OCI-LY3 (cell line): ENCODE measurements at regions not wholly inside any gene's neighbourhood (a gene's known extent, or its start where the extent isn't known, plus 50 kb on each side); places are given as distances from the start of the nearest gene placed in this dataset.

Source experiments
- H2AFZ ChIP-seq: fragments of 200-600, 300-600 bp; shearing (Covaris generic); 2 replicates; pipeline ENCODE4 v1.6.0; 2014; ENCODE audit warnings: antibody characterized with exemption, low read depth, low read length
- H3K27ac ChIP-seq: fragments of 200-600, 300-600 bp; sonication (generic); 2 replicates; pipeline ENCODE4 v1.5.1; 2014; ENCODE audit warnings: mild to moderate bottlenecking, low read length, moderate library complexity, mixed read lengths
- H3K27me3 ChIP-seq: fragments of 200-600, 300-600 bp; sonication (generic); 2 replicates; pipeline ENCODE4 v1.6.1; 2014; ENCODE audit warnings: low read depth, low read length, mixed read lengths
- H3K36me3 ChIP-seq: fragments of 200-600, 300-600 bp; sonication (generic); replicated peaks from 2 replicates; pipeline ENCODE3; 2014; ENCODE audit warnings: low read depth, low read length, mixed read lengths
- H3K4me1 ChIP-seq: fragments of 300-600, 200-600 bp; sonication (generic); 2 replicates; pipeline ENCODE4 v1.6.1; 2014; ENCODE audit warnings: low read length, mixed read lengths
- H3K4me2 ChIP-seq: fragments of 200-600, 300-600 bp; sonication (generic); 2 replicates; pipeline ENCODE4 v1.6.1; 2014; ENCODE audit warnings: low read length, mixed read lengths
- H3K4me3 ChIP-seq: fragments of 300-600, 200-600 bp; sonication (generic); 2 replicates; pipeline ENCODE4 v1.5.1; 2014; ENCODE audit warnings: antibody characterized with exemption, mild to moderate bottlenecking, low read length, moderate library complexity
- H3K79me2 ChIP-seq: fragments of 300-600, 200-600 bp; shearing (Covaris generic); 2 replicates; pipeline ENCODE4 v1.6.1; 2014; ENCODE audit warnings: mild to moderate bottlenecking, low read length, mixed read lengths
- H3K9ac ChIP-seq: fragments of 300-600, 200-600 bp; shearing (Covaris generic); 2 replicates; pipeline ENCODE4 v1.6.0; 2014; ENCODE audit warnings: mild to moderate bottlenecking, low read length, moderate library complexity
- H3K9me3 ChIP-seq: fragments of 200-600, 300-600 bp; shearing (Covaris generic); 2 replicates; pipeline ENCODE4 v1.6.1; 2014; ENCODE audit warnings: low read length, mixed read lengths; ENCODE audit not compliant: insufficient read depth
- H4K20me1 ChIP-seq: fragments of 200-600, 300-600 bp; sonication (generic); 2 replicates; pipeline ENCODE4 v1.6.1; 2016; ENCODE audit warnings: low read length, mixed read lengths; ENCODE audit not compliant: insufficient read depth
- EZH2phosphoT487 ChIP-seq: fragments of 200-600 bp; shearing (Covaris generic); IDR thresholded peaks from 2 replicates; pipeline ENCODE4 v1.6.1; 2018; ENCODE audit warnings: antibody characterized with exemption, mixed run types, low read depth
- TF ChIP-seq, protein P1 (sequence below): fragments of 200-600, 300-600 bp; sonication (generic); IDR thresholded peaks from 2 replicates; pipeline ENCODE4 v1.5.1; 2014; ENCODE audit warnings: antibody characterized with exemption, low read length, low read depth

DNA sequence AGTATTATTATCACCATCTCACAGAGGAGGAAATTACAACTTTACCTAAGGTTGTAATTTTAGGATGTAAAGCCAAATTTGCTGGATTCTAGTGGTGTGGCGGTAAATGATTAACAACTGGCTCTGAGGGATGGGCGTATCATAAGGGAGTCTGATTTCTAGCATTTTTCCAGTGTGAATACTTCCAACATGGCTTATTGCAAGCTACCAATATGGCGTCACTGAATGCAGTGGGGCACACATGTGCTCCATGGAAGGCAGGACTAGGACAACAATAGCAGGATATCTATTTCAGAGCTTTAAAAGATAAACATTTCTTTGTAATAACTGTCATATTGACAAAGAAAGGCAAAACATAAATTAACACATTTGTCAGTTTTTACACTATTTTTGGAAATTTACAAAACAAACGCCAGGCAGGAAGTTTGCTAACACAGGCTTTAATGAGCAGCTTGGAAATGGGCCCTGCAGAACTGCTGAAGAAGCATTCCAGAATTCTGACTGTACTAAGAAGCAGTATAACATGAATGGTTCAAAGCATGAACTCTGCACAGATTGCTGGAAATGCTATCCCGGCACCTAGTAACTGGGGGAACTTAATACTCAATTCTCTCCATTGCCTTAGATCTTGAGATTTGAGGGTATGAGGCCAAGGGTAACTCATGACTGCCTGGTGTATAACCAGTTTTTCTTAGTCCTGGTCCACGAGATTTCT is 439.3 kb upstream of the MAP2 start:
- Histone ChIP-seq H3K4me2 (no peak overlapping the region), H3K9ac (no peak overlapping the region), H3K36me3 (no peaks in the 10 kb centered on the region), H4K20me1 (no peaks in the 10 kb centered on the region), H3K4me1 (no peaks in the 10 kb centered on the region), H3K4me3 (no peak overlapping the region), H2AFZ (no peak overlapping the region), H3K27ac (no peak overlapping the region), H3K27me3 (no peaks in the 10 kb centered on the region), H3K9me3 (no peaks in the 10 kb centered on the region), H3K79me2 (no peaks in the 10 kb centered on the region)
- no peak for TF ChIP-seq EZH2phosphoT487
- TF ChIP-seq, protein P1, sequence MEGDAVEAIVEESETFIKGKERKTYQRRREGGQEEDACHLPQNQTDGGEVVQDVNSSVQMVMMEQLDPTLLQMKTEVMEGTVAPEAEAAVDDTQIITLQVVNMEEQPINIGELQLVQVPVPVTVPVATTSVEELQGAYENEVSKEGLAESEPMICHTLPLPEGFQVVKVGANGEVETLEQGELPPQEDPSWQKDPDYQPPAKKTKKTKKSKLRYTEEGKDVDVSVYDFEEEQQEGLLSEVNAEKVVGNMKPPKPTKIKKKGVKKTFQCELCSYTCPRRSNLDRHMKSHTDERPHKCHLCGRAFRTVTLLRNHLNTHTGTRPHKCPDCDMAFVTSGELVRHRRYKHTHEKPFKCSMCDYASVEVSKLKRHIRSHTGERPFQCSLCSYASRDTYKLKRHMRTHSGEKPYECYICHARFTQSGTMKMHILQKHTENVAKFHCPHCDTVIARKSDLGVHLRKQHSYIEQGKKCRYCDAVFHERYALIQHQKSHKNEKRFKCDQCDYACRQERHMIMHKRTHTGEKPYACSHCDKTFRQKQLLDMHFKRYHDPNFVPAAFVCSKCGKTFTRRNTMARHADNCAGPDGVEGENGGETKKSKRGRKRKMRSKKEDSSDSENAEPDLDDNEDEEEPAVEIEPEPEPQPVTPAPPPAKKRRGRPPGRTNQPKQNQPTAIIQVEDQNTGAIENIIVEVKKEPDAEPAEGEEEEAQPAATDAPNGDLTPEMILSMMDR = no peak

DNA sequence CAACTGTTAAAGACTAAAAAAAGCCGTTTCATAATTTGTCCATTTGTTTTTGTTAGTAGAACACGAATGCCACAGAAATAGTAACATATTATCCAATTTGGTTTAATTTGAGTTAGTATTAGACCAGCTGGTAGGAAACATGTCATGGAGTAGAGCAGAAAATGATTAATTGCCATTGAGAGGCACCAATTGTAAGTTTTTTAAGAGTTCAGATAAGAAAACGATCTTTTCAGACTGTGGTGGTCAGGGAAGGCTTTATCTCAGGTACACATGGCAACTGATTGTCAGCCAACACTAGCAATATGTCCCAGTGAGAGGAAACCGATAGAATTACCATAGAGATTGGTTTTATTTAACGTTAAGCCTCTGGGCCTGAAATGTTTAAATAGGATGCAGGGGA is 438.2 kb upstream of the MAP2 start:
- H4K20me1 ChIP-seq = no peaks in the 10 kb centered on the region
- no peak overlapping the region for H2AFZ ChIP-seq
- H3K27me3 ChIP-seq = no peaks in the 10 kb centered on the region
- H3K79me2 ChIP-seq = no peaks in the 10 kb centered on the region
- no peak for TF ChIP-seq EZH2phosphoT487
- TF ChIP-seq, protein P1 = no peak
- H3K9ac ChIP-seq = no peak overlapping the region
- H3K4me1 ChIP-seq = no peaks in the 10 kb centered on the region
- no peak overlapping the region for H3K27ac ChIP-seq
- no peak overlapping the region for H3K4me3 ChIP-seq
- H3K36me3 ChIP-seq = no peaks in the 10 kb centered on the region
- H3K9me3 ChIP-seq = no peaks in the 10 kb centered on the region
- no peak overlapping the region for H3K4me2 ChIP-seq

DNA sequence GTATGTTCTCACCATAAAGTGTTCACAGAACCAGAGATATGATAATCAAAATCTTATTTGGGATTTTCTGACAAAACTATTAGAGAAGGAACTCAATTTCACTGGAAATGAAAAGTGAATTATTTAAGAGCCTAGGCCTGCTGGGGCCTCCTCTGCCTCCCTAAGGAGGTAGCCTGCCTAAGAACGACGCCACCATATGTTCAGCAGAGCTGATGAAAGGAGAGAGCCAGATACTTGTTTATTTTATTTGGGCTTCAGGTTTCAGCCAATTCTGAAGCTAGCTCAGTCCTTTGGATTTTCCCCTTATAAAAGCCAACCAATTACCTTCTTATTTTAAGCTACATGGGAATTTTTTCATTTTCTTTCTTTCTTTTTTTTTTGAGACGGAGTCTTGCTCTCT is 433.1 kb upstream of the MAP2 start:
- Histone ChIP-seq H3K36me3 (no peaks in the 10 kb centered on the region), H3K4me2 (no peak overlapping the region), H3K27me3 (no peaks in the 10 kb centered on the region), H3K4me1 (no peaks in the 10 kb centered on the region), H4K20me1 (no peaks in the 10 kb centered on the region), H3K9me3 (no peaks in the 10 kb centered on the region), H3K27ac (no peak overlapping the region), H3K4me3 (no peak overlapping the region), H3K79me2 (no peaks in the 10 kb centered on the region), H3K9ac (no peak overlapping the region), H2AFZ (no peak overlapping the region)
- no peak for TF ChIP-seq EZH2phosphoT487
- TF ChIP-seq, protein P1 = no peak

DNA sequence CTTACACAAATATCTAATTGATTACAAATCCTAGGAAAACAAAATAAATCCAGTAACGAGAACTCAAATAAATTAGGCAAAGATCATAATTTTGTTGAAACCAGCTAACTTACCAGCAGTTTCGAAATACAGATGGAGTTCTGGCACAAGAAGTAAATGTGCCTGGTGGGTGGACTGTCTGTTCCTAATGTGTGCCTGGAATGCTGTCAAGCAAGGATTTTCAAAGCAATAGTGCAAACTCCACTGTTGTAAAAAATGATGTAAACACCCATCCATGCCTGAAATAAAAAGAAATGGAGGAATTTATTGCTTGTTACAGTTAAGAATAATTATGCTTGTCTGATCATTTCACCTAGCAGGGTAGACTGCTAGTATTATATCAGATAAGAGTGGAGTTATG is 423.9 kb upstream of the MAP2 start:
- Histone ChIP-seq H3K9ac (no peak overlapping the region), H3K9me3 (no peaks in the 10 kb centered on the region), H3K27ac (no peak overlapping the region), H2AFZ (no peak overlapping the region), H3K4me3 (no peak overlapping the region), H4K20me1 (no peaks in the 10 kb centered on the region), H3K27me3 (no peaks in the 10 kb centered on the region), H3K4me1 (no peaks in the 10 kb centered on the region), H3K36me3 (no peaks in the 10 kb centered on the region), H3K79me2 (no peaks in the 10 kb centered on the region), H3K4me2 (no peak overlapping the region)
- TF ChIP-seq EZH2phosphoT487 = no peak
- TF ChIP-seq, protein P1 = no peak
